ENCODE measurements at regions not wholly inside any gene's neighbourhood (a gene's known extent, or its start where the extent isn't known, plus 50 kb on each side); places are given as distances from the start of the nearest gene placed in this dataset.

DNA sequence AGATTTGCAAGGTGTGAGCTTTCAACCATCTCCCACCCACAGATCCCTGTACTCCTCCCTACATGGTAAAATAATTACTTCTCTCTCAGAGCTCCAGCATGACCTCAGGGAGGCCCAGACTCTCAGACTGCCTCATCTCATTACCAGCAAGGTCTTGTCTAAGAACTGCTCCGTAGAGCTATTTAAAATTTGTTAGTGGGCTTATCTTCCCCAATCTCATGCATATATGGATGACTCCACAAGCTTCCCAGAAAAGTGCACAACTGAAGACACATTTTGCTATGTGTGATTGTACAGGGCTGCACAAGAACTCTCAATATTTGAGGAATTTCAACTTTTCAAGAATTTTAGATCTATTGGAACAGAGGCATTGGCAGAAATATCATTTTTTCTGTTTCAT is 230.3 kb downstream of the CSNK2A3 start (continued):
- TF ChIP-seq CREB5 (CRISPR knock-in tag; IDR thresholded peaks at IDR 0.05; ENCODE audit: low read depth) (no peak), ARNTL (CRISPR knock-in tag; IDR thresholded peaks at IDR 0.05; ENCODE audit: borderline replicate concordance, low read depth) (no peak), ESRRG (CRISPR knock-in tag; IDR thresholded peaks at IDR 0.05) (no peak), SNAI2 (CRISPR knock-in tag; IDR thresholded peaks at IDR 0.05) (no peak)

DNA sequence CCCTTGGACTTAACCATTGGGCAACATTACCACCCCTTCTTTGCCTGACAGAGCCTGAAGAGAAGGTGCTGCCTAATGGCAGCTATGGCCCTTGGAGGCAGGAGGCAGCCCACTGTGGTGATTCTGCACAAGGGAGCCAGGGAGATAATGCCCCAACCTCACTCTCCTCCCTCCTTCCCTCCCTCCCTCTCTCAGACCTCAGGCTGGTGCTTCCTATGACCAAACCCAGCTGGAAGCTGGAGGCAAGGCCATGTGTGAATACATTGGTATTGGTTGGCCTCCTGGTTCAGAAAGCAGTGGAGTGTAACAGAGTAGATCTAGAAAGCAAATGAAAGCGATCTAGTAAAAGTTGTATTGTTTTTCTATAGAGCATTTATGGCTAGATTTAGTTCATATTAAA is 233.1 kb downstream of the CSNK2A3 start:
- TF ChIP-seq TCF4 (CRISPR knock-in tag; IDR thresholded peaks at IDR 0.05; ENCODE audit: borderline replicate concordance) (no peak), TOX (CRISPR knock-in tag; IDR thresholded peaks at IDR 0.05; ENCODE audit: borderline replicate concordance) (no peak), ZFP30 (CRISPR knock-in tag; IDR thresholded peaks at IDR 0.05) (no peak), CREB5 (CRISPR knock-in tag; IDR thresholded peaks at IDR 0.05; ENCODE audit: low read depth) (no peak), RARB (CRISPR knock-in tag; IDR thresholded peaks at IDR 0.05) (no peak), ISL1 (CRISPR knock-in tag; IDR thresholded peaks at IDR 0.05) (no peak)

DNA sequence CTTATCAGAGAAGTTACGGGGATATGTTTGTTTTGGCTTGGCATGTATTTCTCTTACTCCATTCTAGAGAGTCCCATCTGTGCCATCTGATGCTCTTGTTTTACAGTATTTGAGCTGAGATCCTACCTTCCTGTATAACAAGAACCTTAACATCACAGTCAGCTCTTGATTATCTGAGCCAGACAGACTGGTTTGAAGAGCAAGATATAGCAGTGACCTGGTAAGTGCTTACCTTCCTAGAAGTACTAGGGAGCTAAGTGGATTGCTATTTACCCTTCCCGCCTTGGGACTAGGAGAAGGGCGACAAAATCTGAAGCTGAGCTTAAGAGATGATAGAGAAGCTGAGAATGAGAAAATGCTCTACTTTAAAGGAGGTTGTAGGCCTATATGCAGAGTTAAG is 235.3 kb downstream of the CSNK2A3 start:
- ATAC-seq: no peak
- TF ChIP-seq ZFP3 (CRISPR knock-in tag; IDR thresholded peaks at IDR 0.05): no peak
- TF ChIP-seq GLIS3 (CRISPR knock-in tag; IDR thresholded peaks at IDR 0.05): no peak
- TF ChIP-seq CREB5 (CRISPR knock-in tag; IDR thresholded peaks at IDR 0.05; ENCODE audit: low read depth): no peak
- TF ChIP-seq RARB (CRISPR knock-in tag; IDR thresholded peaks at IDR 0.05): no peak
- TF ChIP-seq, protein P1, sequence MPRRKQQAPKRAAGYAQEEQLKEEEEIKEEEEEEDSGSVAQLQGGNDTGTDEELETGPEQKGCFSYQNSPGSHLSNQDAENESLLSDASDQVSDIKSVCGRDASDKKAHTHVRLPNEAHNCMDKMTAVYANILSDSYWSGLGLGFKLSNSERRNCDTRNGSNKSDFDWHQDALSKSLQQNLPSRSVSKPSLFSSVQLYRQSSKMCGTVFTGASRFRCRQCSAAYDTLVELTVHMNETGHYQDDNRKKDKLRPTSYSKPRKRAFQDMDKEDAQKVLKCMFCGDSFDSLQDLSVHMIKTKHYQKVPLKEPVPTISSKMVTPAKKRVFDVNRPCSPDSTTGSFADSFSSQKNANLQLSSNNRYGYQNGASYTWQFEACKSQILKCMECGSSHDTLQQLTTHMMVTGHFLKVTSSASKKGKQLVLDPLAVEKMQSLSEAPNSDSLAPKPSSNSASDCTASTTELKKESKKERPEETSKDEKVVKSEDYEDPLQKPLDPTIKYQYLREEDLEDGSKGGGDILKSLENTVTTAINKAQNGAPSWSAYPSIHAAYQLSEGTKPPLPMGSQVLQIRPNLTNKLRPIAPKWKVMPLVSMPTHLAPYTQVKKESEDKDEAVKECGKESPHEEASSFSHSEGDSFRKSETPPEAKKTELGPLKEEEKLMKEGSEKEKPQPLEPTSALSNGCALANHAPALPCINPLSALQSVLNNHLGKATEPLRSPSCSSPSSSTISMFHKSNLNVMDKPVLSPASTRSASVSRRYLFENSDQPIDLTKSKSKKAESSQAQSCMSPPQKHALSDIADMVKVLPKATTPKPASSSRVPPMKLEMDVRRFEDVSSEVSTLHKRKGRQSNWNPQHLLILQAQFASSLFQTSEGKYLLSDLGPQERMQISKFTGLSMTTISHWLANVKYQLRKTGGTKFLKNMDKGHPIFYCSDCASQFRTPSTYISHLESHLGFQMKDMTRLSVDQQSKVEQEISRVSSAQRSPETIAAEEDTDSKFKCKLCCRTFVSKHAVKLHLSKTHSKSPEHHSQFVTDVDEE (CRISPR knock-in tag; IDR thresholded peaks at IDR 0.05): no peak
- TF ChIP-seq SNAI2 (CRISPR knock-in tag; IDR thresholded peaks at IDR 0.05): no peak
- TF ChIP-seq, protein P2, sequence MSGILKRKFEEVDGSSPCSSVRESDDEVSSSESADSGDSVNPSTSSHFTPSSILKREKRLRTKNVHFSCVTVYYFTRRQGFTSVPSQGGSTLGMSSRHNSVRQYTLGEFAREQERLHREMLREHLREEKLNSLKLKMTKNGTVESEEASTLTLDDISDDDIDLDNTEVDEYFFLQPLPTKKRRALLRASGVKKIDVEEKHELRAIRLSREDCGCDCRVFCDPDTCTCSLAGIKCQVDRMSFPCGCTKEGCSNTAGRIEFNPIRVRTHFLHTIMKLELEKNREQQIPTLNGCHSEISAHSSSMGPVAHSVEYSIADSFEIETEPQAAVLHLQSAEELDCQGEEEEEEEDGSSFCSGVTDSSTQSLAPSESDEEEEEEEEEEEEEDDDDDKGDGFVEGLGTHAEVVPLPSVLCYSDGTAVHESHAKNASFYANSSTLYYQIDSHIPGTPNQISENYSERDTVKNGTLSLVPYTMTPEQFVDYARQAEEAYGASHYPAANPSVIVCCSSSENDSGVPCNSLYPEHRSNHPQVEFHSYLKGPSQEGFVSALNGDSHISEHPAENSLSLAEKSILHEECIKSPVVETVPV (CRISPR knock-in tag; IDR thresholded peaks at IDR 0.05): no peak
- no peak for TF ChIP-seq ISL1 (CRISPR knock-in tag; IDR thresholded peaks at IDR 0.05)
- TF ChIP-seq TOX (CRISPR knock-in tag; IDR thresholded peaks at IDR 0.05; ENCODE audit: borderline replicate concordance): no peak
- TF ChIP-seq ARNTL (CRISPR knock-in tag; IDR thresholded peaks at IDR 0.05; ENCODE audit: borderline replicate concordance, low read depth): no peak
- TF ChIP-seq PPARA (CRISPR knock-in tag; IDR thresholded peaks at IDR 0.05; ENCODE audit: borderline replicate concordance): no peak
- TF ChIP-seq ZNF8 (CRISPR knock-in tag; IDR thresholded peaks at IDR 0.05): no peak

More for the DNA sequence above, 233.1 kb downstream of the CSNK2A3 start:
- no peak for ATAC-seq

- ATAC-seq: no peak
- TF ChIP-seq PPARA (CRISPR knock-in tag; IDR thresholded peaks at IDR 0.05; ENCODE audit: borderline replicate concordance) (no peak), TOX (CRISPR knock-in tag; IDR thresholded peaks at IDR 0.05; ENCODE audit: borderline replicate concordance) (no peak), ISL1 (CRISPR knock-in tag; IDR thresholded peaks at IDR 0.05) (no peak), ZFP3 (CRISPR knock-in tag; IDR thresholded peaks at IDR 0.05) (no peak), ZNF8 (CRISPR knock-in tag; IDR thresholded peaks at IDR 0.05) (no peak), CREB5 (CRISPR knock-in tag; IDR thresholded peaks at IDR 0.05; ENCODE audit: low read depth) (no peak), TCF4 (CRISPR knock-in tag; IDR thresholded peaks at IDR 0.05; ENCODE audit: borderline replicate concordance) (no peak), ZNF70 (CRISPR knock-in tag; IDR thresholded peaks at IDR 0.05) (no peak), CSDC2 (CRISPR knock-in tag; IDR thresholded peaks at IDR 0.05) (no peak), ZNF565 (CRISPR knock-in tag; conservative IDR thresholded peaks at IDR 0.05; ENCODE audit: low read depth) (no peak), BACH2 (CRISPR knock-in tag; IDR thresholded peaks at IDR 0.05; ENCODE audit: borderline replicate concordance) (no peak), GLIS3 (CRISPR knock-in tag; IDR thresholded peaks at IDR 0.05) (no peak), RARB (CRISPR knock-in tag; IDR thresholded peaks at IDR 0.05) (no peak), SNAI2 (CRISPR knock-in tag; IDR thresholded peaks at IDR 0.05) (no peak)
- TF ChIP-seq, protein P1 (CRISPR knock-in tag; IDR thresholded peaks at IDR 0.05): no peak
- TF ChIP-seq, protein P3, sequence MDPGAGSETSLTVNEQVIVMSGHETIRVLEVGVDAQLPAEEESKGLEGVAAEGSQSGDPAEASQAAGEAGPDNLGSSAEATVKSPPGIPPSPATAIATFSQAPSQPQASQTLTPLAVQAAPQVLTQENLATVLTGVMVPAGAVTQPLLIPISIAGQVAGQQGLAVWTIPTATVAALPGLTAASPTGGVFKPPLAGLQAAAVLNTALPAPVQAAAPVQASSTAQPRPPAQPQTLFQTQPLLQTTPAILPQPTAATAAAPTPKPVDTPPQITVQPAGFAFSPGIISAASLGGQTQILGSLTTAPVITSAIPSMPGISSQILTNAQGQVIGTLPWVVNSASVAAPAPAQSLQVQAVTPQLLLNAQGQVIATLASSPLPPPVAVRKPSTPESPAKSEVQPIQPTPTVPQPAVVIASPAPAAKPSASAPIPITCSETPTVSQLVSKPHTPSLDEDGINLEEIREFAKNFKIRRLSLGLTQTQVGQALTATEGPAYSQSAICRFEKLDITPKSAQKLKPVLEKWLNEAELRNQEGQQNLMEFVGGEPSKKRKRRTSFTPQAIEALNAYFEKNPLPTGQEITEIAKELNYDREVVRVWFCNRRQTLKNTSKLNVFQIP (CRISPR knock-in tag; IDR thresholded peaks at IDR 0.05; ENCODE audit: borderline replicate concordance, low read depth): no peak
These were observed 237.6 kb downstream of the CSNK2A3 start for GRCh38 chr11:11115475-11115874.

Data from SK-N-SH treated with all-trans-retinoic acid at 6 μM for 48 hours (cell line).